ENCODE measurements at regions not wholly inside any gene's neighbourhood (a gene's known extent, or its start where the extent isn't known, plus 50 kb on each side); places are given as distances from the start of the nearest gene placed in this dataset.
A peak's percentile ranks its signal among the peaks of the same experiment; 100 is the strongest.

DNA sequence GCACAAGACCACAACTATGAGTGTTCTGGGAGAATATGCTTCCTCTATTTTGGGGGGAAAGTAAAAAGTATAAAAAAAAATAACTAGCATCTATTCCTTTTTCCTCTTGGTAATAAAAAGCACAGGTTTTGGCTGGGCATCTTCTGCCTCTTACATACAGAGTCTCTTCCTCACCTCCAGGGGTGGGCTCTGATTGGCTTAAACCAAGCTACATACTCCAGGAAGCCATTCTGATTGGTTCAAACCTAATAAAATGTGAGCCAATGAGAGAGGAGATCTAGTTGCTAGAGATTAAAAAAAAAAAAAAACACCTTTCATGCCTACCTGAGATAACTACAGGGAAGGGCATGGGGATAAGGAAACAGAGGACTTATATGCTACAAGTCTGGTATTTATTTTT lies 365.9 kb upstream of the ERCC4 start:
- no peak for DNase-seq

DNA sequence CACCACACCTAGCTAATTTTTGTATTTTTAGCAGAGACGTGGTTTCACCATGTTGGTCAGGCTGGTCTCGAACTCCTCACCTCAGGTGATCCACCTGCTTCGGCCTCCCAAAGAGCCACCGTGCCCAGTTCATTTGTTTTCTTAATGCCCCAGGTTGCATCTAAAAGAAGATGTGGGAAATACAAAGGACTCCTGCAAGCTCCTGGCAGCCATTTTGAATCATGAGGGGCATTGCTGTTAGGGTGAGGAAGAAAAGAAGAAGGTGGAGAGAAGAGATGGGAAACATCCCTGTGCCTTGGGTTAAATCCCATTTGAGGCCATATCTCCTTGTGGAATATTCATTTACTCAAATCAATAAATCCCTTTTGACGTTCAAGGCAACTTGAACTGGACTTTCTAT lies 365.3 kb upstream of the ERCC4 start:
- DNase-seq: no peak

DNA sequence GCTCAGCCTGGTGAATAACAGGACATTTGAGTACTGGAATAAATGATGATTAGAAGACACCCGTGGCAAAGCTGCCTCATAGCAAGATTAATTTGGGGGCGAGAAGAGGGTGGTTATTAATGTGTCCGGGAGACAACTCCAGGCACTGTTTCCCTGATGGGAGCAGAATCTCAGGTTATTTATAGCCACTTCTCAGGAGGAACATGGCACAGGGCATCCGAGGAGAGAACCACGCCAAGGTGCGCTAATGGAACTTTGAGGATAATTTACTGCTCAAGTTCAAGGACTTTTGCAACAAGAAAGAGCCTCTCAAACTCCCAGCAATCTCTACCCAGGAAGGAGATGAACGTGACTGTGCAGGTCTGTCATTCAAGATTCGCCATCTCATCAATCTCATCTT lies 362.5 kb upstream of the ERCC4 start:
- peak; percentile 5 for DNase-seq

DNA sequence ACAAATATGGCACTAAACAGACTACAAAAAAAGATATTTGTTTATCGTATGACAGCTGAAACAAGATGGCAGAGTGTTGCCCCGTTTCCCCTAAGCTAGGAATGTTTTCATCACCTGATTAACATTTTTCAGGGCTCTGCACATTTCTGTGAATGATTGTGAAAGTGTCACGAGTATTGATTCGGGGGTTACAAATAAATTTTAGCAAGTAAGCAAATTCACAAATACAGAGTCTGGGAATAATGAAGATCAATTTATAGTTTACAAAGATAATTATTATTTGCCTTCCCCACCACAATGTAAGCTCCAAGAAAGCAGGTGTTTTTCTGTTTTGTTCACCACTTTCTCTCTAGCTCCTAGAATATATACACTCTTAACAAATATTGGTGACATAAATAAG lies 361.2 kb upstream of the ERCC4 start:
- no peak for DNase-seq

DNA sequence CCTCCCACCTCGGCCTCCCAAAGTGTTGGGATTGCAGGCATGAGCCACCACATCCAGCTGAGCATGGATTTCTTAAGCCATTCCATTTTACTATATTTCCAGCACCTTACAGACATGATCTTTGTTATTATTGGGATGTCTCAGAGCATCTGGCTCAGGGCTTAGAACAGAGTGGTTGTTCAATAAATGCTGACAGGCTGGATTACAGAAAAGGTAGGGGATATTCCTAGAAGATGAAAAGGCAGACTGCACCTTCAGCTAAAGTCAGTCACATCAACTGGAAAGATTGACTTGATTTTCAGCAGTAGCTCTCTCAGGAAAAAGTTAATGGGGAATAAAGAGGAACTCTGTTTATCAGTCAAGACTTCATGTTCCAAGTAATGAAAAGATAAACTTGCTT lies 360.3 kb upstream of the ERCC4 start:
- no peak for DNase-seq

DNA sequence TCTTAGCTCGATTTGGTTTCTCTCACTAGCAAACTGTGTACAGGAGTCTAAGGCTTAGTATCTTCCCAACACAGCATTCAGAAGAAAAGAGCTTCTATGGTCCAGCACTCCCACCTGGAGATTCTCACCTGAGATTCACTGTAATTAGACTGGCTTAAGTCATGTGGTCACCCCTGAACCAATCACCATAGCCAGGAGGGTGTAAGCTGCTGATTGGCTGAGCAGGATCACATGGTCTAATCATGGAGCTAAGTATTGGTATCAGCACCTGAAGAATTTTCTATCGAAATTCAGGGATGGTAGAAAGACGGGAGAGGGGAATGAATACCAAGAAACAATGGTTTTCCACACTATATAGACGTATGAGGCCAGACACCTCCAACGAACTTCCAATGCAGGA lies 359.8 kb upstream of the ERCC4 start:
- DNase-seq: no peak

DNA sequence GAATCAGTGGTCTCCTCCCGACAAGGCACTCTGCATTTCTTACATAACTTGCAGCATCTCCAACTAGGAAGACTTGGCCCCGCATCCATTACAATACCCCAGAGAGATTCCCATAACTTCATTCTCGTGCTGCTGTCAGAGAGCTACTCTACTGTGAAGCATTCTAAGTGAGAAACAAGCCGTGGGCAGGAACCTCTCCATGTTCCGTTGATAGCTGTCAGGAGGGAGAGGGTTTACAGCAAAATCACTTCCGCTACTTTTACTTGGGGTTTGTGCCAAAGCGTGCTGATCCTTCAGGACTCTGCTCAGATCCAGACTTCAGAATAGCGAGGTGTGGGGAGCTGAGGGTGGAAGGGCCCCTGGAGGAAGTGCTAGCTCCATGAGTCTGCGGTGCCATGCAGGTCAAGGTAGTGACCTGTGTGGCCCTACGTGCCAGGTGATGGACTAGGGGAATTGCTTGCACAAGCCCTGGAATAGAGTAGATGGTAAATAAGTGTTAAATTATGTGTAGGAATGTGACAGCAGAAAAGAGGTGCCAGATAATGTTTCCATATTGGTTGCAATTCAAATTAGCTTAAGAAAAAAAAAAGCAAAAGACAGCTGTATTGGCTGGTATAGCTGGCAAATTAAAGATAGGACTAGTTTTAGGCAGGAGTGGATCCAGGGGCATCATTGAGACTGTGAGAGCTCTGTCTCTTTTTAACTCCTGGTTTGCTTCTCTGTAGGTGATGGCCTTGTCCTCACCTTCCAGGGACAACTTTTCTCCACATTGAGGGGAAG lies 358.5 kb upstream of the ERCC4 start:
- DNase-seq: no peak

DNA sequence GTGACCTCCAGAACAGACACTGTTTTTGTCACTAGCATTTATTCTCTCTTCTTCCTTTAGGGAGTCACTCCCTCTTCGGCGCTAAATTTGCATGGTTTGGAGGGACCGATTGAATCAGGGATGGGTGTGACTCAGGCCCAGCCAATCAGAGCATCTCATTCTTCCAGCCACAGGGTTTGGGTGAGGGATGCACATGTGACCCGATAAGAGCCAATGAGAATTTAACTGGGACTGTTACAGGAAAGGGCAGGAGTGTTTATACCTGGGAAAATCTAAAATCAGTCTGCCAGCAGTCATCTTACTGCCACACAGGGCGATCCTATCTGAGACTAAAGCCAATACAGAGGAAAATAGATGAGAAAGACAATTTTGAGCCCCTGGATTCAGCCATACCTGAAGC lies 351.2 kb upstream of the ERCC4 start:
- DNase-seq: no peak

DNA sequence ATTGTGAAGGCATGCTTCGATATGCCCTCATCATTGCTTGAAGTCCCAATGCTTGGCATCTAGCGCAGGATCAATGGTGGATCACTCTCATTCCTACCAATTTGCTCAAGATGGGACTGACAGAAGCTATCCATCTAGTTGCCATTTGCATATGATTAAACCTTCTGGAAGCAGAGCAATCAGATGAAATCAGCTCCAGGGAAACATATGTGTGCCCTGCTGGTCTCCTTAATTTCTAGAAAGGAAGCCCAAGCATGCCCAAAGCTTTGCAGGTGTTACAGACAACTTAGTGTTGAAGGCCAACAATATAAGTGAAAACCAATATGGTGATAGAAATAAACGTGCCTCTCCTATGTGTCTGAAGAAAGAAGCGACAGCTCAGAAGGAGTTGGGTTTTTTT lies 350.0 kb upstream of the ERCC4 start:
- DNase-seq: no peak

DNA sequence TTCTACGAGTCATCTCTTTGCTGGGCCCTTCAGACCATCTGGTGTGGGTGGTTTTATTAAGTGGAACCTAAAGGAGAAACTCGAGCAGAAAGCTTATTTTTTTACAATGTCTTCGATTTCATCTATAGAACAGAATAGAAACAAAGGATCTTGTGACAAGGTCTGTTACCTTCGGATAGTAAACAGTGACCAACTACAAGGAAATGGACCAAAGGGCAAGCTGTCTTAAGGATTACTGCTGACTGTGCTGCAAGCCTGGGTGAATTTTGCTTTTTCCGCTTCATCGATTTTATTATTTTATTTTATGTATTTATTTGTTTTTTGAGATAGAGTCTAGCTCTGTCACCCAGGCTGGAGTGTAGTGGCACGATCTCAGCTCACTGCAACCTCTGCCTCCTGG lies 348.9 kb upstream of the ERCC4 start:
- peak; percentile 20 for DNase-seq

DNA sequence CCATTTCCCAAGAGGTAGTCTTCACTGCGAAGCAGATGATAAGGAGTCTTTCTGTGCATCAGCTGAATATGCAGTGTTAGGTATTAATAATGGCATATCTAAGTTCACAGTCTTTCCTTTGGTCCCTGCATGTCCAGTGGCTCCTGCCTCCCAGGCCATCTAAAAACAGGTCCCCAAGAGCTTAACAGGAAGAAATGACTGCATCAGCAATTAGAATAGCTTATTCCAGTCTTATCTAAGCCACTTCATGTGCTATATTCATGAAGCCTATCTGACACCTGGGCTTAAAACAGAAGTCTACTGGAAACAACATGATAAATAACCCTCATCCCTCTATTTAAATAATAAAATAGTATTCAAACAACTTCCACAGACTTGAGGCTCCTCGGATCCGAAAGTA lies 346.1 kb upstream of the ERCC4 start:
- no peak for DNase-seq

DNA sequence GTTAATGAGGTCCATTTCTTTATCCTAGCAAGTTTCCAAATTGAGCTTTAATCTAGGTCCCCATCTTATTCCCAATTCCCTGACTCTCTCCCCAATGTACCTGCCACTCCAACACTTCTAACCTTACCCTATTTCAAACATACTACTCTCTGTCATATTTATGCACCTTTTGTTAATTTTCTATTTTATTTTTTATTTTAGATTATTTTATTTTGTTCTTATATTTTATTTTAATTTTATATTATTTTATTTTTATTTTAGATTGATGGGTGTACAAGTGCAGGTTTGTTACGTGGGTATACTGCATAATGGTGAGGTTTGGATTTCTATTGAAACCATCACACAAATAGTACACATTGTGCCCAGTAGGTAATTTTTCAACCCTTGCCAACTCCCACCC lies 333.9 kb upstream of the ERCC4 start:
- DNase-seq: no peak

DNA sequence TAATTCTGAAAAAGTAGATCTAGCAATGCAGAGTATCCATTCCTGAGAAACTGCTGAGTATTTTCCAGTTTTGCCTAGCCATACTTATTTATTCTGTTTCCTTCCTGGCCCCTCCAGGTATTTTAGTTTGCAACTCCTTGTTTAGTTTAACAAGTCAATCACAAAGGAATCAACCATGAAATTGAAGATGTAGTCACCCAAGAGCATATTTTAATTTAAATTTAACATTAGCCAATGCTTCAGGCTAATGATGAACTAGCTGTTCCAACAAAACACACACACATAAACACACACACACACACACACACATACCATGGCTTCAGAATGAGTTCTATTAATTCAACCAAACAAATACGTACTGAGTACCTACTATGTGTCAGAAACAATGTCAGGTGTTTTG lies 332.8 kb upstream of the ERCC4 start:
- DNase-seq: no peak

DNA sequence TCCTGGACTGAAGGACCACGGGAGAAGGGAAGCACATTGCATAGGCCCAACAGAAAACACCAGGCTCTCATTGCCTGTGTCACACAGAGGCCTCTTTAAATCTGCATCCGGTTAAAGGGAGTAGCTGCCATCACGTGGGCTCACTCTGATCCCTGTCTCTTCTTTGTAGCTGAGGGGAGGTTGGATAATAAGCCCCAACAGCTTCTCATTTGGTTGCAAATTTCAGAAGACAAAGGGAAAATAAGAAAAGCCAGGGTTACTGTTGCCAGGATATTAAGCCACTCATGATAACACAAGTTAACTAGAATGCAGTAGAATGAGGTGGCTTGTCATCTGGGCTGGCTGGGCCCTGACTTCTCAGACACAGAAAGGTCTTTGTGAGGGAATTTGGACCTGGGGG lies 325.1 kb upstream of the ERCC4 start:
- no peak for DNase-seq

DNA sequence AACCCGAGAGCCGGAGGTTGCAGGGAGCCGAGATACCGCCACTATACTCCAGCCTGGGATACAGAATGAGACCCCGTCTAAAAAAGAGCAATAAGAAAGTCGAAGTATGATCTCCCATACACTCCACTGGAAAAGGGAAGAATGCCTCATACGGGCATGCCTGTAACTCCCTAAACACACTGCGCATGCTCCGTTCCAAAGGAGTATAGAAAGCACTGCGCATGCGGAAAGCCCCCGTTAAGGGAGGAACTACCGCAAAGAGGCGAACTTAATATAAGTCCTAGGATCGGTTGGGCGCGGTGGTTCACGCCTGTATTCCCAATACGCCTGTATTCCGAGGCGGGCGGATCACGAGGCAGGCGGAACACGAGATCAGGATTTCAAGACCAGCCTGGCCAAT lies 313.1 kb upstream of the ERCC4 start:
- no peak for DNase-seq

DNA sequence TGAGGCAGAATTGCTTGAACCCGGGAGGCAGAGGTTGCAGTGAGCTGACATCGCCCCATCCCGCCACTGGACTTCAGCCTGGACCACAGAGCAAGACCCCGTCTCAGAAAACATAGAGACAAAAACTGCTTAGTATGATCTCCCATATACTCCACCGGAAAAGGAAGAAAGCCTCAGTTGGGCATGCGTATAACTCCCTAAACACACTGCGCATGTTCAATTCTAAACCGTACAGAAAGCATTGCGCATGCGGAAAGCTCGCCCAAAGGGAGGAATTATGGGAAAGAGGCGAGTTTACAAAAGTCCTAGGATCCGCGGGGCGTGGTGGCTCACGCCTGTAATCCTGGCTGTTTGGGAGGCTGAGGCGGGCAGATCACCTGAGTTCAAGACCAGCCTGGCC lies 312.7 kb upstream of the ERCC4 start:
- no peak for DNase-seq

DNA sequence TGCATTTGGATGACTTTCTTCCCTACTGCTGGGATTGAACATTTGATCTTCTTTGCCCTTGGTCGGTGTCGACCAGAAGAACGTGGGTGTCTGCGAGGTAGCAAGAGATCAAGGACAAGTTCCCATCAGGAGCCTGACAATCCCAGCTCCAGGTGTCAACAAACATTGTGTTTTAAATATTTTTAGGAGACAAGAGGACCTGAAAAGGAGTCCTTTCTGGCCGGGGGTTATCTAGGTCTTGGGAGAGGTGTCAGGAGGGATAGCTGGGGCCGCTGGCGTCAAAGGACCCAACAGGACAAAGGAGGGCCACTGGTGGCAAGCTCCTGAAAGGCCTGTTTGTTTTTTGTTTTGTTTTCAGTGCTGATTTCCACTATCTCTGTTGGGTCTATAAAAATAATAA lies 308.4 kb upstream of the ERCC4 start:
- no peak for DNase-seq

DNA sequence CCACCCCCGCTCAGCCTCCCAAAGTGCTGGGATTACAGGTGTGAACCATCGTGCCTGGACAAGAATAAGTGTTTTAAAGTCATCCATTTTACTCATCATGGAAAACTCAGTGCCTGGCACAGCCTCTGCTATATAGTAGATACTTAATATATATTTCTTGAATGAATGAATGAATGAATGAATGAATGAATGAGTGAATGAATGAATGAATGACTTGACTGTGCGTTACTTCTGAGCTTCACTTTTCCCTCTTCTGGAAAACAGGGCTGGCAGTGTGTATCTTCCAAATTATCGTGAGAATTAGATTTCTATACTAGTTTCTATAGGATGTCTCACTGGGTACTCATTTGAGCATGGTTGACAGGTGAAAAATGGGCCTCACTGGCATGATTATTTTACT lies 307.3 kb upstream of the ERCC4 start:
- DNase-seq: no peak

DNA sequence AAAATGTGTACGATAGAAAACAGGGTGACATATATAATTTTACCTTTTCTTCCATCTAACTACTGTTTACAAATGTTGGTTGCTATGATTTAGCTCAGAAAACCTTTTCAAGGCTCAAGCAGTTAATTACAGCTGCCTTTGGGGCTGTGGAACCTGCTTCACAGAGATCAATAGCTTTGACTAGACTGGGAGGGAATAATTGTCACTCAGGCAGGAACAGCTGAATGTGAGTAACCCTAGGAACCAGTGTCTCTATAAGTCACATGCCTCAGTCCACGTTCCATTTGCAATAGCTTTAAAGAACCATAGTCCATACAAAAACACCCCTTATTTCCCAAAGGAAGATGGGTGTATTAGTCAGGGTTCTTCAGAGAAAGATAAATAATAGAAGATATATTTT lies 306.8 kb upstream of the ERCC4 start:
- DNase-seq: no peak

DNA sequence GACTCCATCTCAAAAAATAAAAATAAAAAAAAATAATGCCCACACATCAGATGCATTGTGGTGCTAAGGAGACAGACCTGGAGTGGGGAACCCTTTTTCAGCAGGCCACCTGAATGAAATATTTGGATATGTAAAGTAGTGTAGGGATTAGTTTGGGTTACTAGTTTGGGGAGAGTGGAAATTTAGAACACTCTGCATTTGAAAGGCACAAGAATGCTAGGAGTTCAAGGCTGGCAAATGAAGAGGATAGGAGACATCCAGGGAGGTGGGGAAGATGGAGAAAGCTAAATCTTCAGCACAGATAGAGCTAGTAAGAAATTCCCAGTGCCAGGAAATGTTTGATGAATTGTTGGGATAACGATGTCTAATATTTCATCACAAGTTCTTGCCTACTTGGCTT lies 298.3 kb upstream of the ERCC4 start:
- no peak for DNase-seq

DNA sequence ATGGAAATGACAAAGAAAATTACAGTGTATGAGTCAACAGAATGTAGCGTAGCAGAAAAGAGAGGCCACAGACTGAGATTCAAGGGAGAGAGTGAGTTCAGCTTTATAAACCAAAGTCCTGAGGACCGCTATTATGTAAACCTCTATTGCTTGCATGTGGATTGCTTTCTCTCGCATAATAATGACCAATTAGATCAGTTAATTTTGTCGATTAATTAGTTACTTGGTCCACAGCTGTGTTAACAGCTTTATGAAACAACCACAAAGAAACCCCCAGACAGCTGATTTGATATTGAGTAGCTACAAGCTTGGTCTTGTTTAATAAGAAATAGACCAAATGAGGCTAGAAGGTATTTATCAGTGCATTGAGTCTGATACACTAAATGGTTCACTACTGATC lies 291.8 kb upstream of the ERCC4 start:
- no peak for DNase-seq

DNA sequence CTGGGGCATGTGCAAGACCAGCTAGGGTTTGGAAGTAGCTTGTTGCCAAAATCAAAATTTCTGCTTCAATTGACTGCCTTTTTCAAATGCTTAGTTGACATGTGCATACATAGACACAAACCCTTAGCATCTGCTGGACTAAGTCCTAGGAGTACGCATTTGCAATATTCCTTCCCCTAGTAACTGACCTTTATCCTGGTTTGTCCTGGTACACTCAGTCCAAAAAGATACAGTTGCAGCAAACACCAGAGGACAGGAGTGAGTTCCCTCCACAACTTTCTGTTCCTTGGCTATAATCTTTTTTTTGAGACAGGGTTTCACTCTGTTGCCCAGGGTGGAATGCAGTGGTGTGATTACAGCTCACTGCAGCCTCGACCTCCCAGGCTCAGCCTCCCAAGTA lies 290.2 kb upstream of the ERCC4 start:
- no peak for DNase-seq

DNA sequence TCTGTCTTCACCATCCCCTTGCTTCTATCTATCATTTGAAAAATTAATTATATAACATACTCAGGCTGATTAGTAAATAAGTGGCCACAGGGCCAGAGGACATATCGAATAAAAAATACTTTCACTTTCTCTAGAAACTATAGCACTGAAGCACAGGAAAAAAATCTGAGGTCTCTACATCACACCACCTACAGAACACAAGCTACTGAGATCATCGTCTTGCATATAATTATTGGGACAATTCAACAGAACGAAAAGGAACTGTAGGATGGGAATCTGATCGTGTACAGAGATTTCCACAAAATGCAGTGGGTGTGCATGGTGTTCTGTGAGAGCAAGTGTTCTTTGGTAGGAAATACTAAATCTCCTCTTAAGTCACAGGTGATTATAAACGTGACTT lies 289.6 kb upstream of the ERCC4 start:
- DNase-seq: no peak

DNA sequence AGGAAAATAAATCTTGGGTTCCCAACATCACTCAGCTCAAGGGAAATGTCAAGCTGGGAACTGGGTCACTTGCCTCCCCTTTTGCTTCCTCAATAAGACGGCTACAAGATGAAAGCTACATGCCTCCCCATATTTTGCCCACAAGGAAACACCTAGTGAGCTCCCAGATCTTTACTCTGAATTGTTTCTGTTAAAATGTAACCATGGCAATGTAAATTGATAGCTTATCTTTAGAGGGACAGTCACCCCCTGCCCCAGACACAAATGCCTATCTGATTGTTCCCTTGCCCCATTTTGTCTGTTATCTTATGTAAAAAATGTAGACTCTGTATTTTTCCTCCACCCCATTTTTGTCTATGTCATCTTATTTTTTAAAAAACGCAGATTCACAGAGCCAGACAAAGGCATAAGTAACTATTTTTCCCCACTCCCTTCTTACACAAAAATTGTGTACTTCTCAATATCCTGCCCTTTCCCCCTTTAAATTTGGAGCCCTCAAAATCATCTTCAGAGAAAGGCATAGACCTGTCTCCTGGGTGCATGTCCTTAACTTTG lies 288.7 kb upstream of the ERCC4 start:
- no peak for DNase-seq

DNA sequence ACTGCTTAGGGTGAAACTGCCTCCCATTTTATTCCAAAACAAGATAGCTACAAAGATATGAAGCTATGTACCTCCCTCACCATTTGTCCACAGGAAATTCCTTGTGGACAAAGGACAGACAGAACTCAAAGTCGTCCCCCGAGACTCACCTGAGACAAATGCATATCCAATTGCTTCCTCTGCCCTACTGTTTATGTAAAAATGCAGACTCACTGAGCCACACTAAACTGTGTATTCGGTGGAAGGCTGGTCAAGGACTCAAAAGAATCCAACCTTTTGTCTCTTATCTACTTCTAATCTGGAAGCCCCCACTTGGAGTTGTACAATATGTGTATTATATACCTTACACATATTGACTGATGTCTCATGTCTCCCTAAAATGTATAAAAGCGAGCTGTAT lies 288.0 kb upstream of the ERCC4 start:
- DNase-seq: no peak
